ENCODE measurements at regions not wholly inside any gene's neighbourhood (a gene's known extent, or its start where the extent isn't known, plus 50 kb on each side); places are given as distances from the start of the nearest gene placed in this dataset.

- no peaks in the 10 kb centered on the region for H3K36me3 Mint-ChIP-seq (ENCODE audit: low read depth)
- no peak for TF ChIP-seq CTCF (IDR thresholded peaks at IDR 0.05)
- DNase-seq: no peak
- no peak overlapping the region for H3K4me3 Mint-ChIP-seq
- no peaks in the 10 kb centered on the region for H3K9me3 Mint-ChIP-seq
- H3K4me1 Mint-ChIP-seq (ENCODE audit: low read depth): no peaks in the 10 kb centered on the region
- H3K27me3 Mint-ChIP-seq (ENCODE audit: insufficient read depth): peaks cover 13% of the 10 kb centered on the region
- H3K27ac Mint-ChIP-seq: no peak overlapping the region
Observed at GRCh38 chr16:65733721-65734120, 611.9 kb upstream of the CDH11 start.

GRCh38 chr16:65731833-65732232 lies 610.0 kb upstream of the CDH11 start:
- H3K27ac Mint-ChIP-seq: no peak overlapping the region
- H3K4me3 Mint-ChIP-seq: no peak overlapping the region
- no peak for DNase-seq
- no peaks in the 10 kb centered on the region for H3K36me3 Mint-ChIP-seq (ENCODE audit: low read depth)
- no peaks in the 10 kb centered on the region for H3K4me1 Mint-ChIP-seq (ENCODE audit: low read depth)
- no peak for TF ChIP-seq CTCF (IDR thresholded peaks at IDR 0.05)
- no peaks in the 10 kb centered on the region for H3K9me3 Mint-ChIP-seq
- H3K27me3 Mint-ChIP-seq (ENCODE audit: insufficient read depth): peaks cover 21% of the 10 kb centered on the region

- Mint-ChIP-seq H3K27me3 (ENCODE audit: insufficient read depth) (peaks cover 21% of the 10 kb centered on the region), H3K4me3 (no peak overlapping the region), H3K36me3 (ENCODE audit: low read depth) (no peaks in the 10 kb centered on the region), H3K9me3 (no peaks in the 10 kb centered on the region), H3K27ac (no peak overlapping the region), H3K4me1 (ENCODE audit: low read depth) (peaks cover 16% of the 10 kb centered on the region)
- DNase-seq: no peak
- no peak for TF ChIP-seq CTCF (IDR thresholded peaks at IDR 0.05)
Observed at GRCh38 chr16:65728652-65729051, 606.8 kb upstream of the CDH11 start.

- Mint-ChIP-seq H3K36me3 (ENCODE audit: low read depth) (no peaks in the 10 kb centered on the region), H3K4me1 (ENCODE audit: low read depth) (peaks cover 16% of the 10 kb centered on the region), H3K27me3 (ENCODE audit: insufficient read depth) (peaks cover 21% of the 10 kb centered on the region), H3K4me3 (no peak overlapping the region), H3K9me3 (no peaks in the 10 kb centered on the region), H3K27ac (no peak overlapping the region)
- TF ChIP-seq CTCF (IDR thresholded peaks at IDR 0.05): no peak
- DNase-seq: no peak
Observed at GRCh38 chr16:65728167-65728566, 606.3 kb upstream of the CDH11 start.

GRCh38 chr16:65727534-65728137 lies 605.8 kb upstream of the CDH11 start:
- no peak overlapping the region for H3K27ac Mint-ChIP-seq

More at GRCh38 chr16:65727534-65728137, 605.8 kb upstream of the CDH11 start:
- no peak for TF ChIP-seq CTCF (IDR thresholded peaks at IDR 0.05)
- no peak for DNase-seq
- H3K27me3 Mint-ChIP-seq (ENCODE audit: insufficient read depth): peaks cover 21% of the 10 kb centered on the region
- no peak overlapping the region for H3K4me3 Mint-ChIP-seq
- no peaks in the 10 kb centered on the region for H3K36me3 Mint-ChIP-seq (ENCODE audit: low read depth)
- no peaks in the 10 kb centered on the region for H3K9me3 Mint-ChIP-seq
- peaks cover 16% of the 10 kb centered on the region for H3K4me1 Mint-ChIP-seq (ENCODE audit: low read depth)
